HG03108 (cell line): ENCODE measurements at regions not wholly inside any gene's neighbourhood (a gene's known extent, or its start where the extent isn't known, plus 50 kb on each side); places are given as distances from the start of the nearest gene placed in this dataset.
"Not testable (repeated sequence)": the region's sequence is repeated elsewhere in the genome, so short reads cannot be mapped to it uniquely, and the experiment has no call there.

Source experiments
- ATAC-seq: cut with Tn5 transposase; IDR thresholded peaks from one replicate; pipeline ENCODE4 v1.9.1; 2021; ENCODE audit warnings: moderate library complexity; ENCODE audit not compliant: unreplicated experiment

GRCh38 chr12:93078577-93078976 is 149.5 kb upstream of the EEA1 start:
- ATAC-seq, result no peak

GRCh38 chr12:93079271-93079670 is 150.2 kb upstream of the EEA1 start:
- no peak for ATAC-seq

GRCh38 chr12:93079976-93080375 is 150.9 kb upstream of the EEA1 start:
- ATAC-seq, result no peak

- ATAC-seq, result no peak
These were observed 151.4 kb upstream of the EEA1 start for GRCh38 chr12:93080452-93080851.

- ATAC-seq, result no peak
These were observed 152.1 kb upstream of the EEA1 start for GRCh38 chr12:93080994-93081809.

- no peak for ATAC-seq
These were observed 152.7 kb upstream of the EEA1 start for GRCh38 chr12:93081810-93082165.

GRCh38 chr12:93085383-93086287 is 156.5 kb upstream of the EEA1 start:
- no peak for ATAC-seq

- no peak for ATAC-seq
These were observed 157.2 kb upstream of the EEA1 start for GRCh38 chr12:93086288-93086727.

- ATAC-seq, result no peak
These were observed 158.9 kb upstream of the EEA1 start for GRCh38 chr12:93087840-93088610.

GRCh38 chr12:93089805-93090569 is 160.9 kb upstream of the EEA1 start:
- no peak for ATAC-seq

- ATAC-seq, result no peak
These were observed 161.7 kb upstream of the EEA1 start for GRCh38 chr12:93090731-93091172.

- no peak for ATAC-seq
These were observed 163.0 kb upstream of the EEA1 start for GRCh38 chr12:93091886-93092648.

GRCh38 chr12:93092649-93092945 is 163.5 kb upstream of the EEA1 start:
- ATAC-seq, result no peak

- no peak for ATAC-seq
These were observed 164.1 kb upstream of the EEA1 start for GRCh38 chr12:93093243-93093642.

GRCh38 chr12:93094222-93094621 is 165.1 kb upstream of the EEA1 start:
- not testable (repeated sequence) for ATAC-seq

GRCh38 chr12:93094988-93095737 is 166.1 kb upstream of the EEA1 start:
- peak; percentile 91 for ATAC-seq

- ATAC-seq, result no peak
These were observed 168.3 kb upstream of the EEA1 start for GRCh38 chr12:93097417-93097816.

- ATAC-seq, result no peak
These were observed 169.0 kb upstream of the EEA1 start for GRCh38 chr12:93098077-93098476.

- ATAC-seq, result no peak
These were observed 170.7 kb upstream of the EEA1 start for GRCh38 chr12:93099792-93100191.
